Testis (tissue), 2 donors: ENCODE measurements at regions not wholly inside any gene's neighbourhood (a gene's known extent, or its start where the extent isn't known, plus 50 kb on each side); places are given as distances from the start of the nearest gene placed in this dataset.

Experiments
- CTCF ChIP-seq, 3 experiments: fragments of 450-650 bp in 2 of 3; fragments of 200-600 bp in 1 of 3; sonication (generic) in 1 of 3; IDR thresholded peaks; one replicate each; pipeline ENCODE4 v1.5.1; 2016 to 2019; ENCODE audit warnings: antibody characterized with exemption in 3 of 3, mild to moderate bottlenecking in 2 of 3, moderate library complexity in 1 of 3
- POLR2A ChIP-seq: fragments of 450-650 bp; IDR thresholded peaks from one replicate; pipeline ENCODE4 v1.6.1; 2017; ENCODE audit warnings: antibody characterized with exemption, mild to moderate bottlenecking, moderate library complexity

GRCh38 chr2:71965530-71965929, 182.1 kb downstream of the CYP26B1 start:
- no peak for TF ChIP-seq CTCF (IDR thresholded peaks at IDR 0.05)
- TF ChIP-seq POLR2A = no peak
